GM18519 (cell line): ENCODE measurements at regions not wholly inside any gene's neighbourhood (a gene's known extent, or its start where the extent isn't known, plus 50 kb on each side); places are given as distances from the start of the nearest gene placed in this dataset.
A peak's percentile ranks its signal among the peaks of the same experiment; 100 is the strongest.

Source experiments
- ATAC-seq: cut with Tn5 transposase; IDR thresholded peaks from one replicate; pipeline ENCODE4 v1.9.1; 2021; ENCODE audit warnings: mild to moderate bottlenecking, moderate library complexity; ENCODE audit not compliant: unreplicated experiment, low FRiP score

GRCh38 chr3:137061186-137061585 is 103.4 kb downstream of the IL20RB start:
- no peak for ATAC-seq

GRCh38 chr3:137062250-137062649 is 104.5 kb downstream of the IL20RB start:
- peak; percentile 83 for ATAC-seq

DNA sequence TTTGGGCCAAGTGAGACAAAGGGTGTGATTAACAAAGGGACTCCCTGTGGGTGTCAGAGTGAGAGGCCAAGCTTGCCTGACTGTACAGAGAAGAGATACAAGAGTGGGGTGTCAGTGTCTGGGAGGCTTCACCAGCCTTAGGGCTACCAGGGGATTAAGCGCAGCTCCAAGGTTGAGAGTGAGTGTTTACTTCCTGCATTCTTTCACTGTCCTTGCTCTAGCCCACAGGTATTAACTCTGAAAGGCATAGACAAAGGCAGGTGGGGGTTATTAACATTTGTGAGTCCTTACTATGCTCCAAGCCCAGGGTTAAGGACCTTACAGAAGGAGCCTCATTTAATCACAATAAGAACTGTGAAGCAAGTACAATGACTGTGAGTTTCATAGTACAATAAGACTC is 107.6 kb downstream of the IL20RB start:
- no peak for ATAC-seq

DNA sequence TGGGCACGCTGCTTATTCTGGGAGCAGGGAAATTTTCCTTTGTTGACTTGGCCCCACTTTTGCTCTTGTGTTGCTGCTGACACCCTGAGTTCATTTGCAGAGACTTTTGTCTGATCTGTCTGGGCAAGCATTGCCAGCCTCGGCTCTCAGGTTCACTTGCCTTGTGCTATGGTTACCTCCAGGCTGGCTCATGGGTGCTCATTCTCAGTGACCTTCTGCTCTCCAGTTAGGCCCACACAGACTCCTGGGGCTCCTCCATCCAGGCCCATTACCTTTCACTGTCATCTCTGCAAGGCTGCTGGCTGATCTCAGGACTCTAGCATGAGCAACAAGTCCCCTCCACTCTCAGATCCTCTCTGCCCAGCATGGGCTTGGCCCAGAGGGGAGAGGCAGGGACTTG is 108.3 kb downstream of the IL20RB start:
- no peak for ATAC-seq

- no peak for ATAC-seq
These were observed 113.3 kb downstream of the IL20RB start for GRCh38 chr3:137071104-137071503.

- ATAC-seq: no peak
These were observed 117.2 kb downstream of the IL20RB start for GRCh38 chr3:137075020-137075419.

- no peak for ATAC-seq
These were observed 120.3 kb downstream of the IL20RB start for GRCh38 chr3:137078040-137078439.

DNA sequence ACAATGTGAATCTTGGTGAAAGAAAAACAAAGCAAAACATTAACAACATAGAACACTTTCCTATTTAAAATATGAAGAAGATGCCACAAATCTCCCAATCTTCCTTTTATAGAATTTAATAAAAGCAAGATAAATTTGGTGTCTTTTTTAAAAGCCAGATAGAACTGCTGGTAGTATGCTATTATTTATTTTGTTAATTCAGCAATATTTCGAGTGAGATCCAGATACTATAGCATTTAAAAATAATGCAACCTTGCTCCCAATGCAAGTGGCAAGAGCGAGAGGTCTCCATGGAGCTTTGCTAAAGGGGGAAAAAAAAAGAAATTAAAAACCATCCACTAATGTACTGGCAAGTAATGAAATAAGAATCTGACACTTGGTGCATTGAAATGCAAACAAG is 121.8 kb downstream of the IL20RB start:
- ATAC-seq: no peak

DNA sequence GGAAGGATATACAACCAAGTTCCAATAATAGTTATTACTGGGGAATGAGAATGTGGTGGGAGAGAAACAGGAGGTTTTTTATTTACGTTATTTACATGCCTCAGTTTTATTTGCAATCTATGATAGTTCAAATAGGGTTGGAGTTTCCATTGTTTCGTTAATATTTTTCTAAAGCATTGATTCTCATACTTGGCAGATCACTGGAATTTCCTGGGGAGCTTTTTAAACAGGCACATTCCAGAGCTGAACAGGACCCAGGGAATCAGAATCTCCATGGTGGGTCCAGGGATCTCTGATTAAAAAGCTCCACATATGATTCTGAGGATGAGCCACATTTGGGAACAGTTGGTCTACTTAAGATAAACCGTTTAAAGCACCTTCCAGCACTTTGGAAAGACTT is 123.9 kb downstream of the IL20RB start:
- no peak for ATAC-seq

DNA sequence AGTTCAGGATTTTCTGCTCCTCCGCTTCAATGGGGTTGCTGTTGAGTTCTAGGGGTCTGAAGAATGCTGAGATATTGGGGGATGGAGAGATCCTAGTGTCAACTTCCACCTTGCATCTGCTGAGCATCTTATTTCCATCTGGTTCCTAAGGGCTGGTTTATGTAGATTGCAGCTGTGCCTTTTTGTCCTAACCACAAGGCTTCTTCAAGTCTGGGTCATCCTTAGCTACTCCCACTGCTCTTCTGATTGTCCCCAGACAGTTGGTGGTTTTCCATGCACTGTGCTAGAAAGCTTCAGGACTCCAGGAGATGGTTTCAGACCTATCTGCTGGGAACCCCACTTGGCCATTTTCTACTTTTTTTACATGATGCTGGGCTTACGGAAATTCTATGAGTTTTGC is 125.0 kb downstream of the IL20RB start:
- no peak for ATAC-seq

DNA sequence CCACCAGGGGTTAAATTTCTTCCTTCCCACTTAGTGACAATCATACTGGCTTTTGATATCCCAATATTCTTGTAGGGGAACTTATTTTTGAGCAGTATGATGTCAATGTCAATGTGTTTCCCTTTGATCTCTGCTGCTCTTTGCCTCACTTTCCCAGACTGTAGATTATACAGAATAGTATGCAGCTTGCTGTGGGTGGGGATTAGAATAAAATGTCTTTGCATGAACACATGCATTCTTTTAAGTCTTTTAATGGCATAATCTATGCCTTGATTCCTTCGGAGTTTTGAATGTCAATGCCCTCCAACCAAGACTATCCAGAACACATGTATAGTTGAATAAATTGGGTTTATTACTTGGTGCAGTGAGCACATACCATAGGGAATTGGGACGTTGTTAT is 125.5 kb downstream of the IL20RB start:
- ATAC-seq: no peak

DNA sequence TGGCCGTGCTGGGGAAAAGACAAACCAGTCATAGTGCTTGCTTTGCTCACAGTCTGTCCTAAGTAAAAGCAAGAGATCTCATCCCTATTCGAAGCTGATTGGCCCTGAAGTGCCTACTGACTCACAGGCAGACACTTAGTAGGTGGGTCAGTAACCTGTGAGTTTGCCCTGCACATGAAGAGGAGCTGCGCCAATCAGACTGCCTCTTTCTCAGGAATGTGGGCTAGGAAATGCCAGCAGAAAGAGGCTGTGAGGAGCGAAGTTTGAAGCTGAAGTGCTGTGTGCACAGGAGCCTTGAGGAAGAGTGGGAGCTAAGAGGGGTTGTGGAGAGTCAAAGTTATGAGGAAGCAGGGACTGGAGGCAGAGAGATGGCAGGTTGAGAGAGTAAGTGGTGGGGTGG is 126.8 kb downstream of the IL20RB start:
- ATAC-seq: no peak

GRCh38 chr3:137097386-137097785 is 139.6 kb downstream of the IL20RB start:
- ATAC-seq: no peak

GRCh38 chr3:137097852-137098251 is 140.1 kb downstream of the IL20RB start:
- ATAC-seq: no peak

GRCh38 chr3:137099364-137100219 is 141.8 kb downstream of the IL20RB start:
- no peak for ATAC-seq

- no peak for ATAC-seq
These were observed 142.5 kb downstream of the IL20RB start for GRCh38 chr3:137100326-137100725.

DNA sequence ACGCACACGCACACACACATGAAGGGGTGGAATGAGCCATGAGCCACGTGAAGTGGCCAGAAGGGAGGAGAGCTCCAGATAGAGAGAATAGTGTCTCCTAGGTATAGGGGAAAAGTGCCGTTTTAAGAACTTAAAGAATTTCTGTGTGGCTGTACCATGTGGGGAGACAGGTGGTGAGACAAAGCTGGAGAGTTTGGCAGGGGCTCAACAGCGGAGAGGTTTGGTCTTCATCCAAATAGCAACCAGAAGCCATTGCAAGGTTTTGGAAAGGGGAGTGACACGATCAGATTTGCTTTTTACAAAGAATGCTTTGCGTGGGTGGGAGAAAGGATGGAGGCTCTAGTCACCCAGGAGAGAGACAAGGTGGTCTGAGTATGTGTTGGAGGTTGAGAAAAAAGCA is 146.0 kb downstream of the IL20RB start:
- ATAC-seq: no peak

DNA sequence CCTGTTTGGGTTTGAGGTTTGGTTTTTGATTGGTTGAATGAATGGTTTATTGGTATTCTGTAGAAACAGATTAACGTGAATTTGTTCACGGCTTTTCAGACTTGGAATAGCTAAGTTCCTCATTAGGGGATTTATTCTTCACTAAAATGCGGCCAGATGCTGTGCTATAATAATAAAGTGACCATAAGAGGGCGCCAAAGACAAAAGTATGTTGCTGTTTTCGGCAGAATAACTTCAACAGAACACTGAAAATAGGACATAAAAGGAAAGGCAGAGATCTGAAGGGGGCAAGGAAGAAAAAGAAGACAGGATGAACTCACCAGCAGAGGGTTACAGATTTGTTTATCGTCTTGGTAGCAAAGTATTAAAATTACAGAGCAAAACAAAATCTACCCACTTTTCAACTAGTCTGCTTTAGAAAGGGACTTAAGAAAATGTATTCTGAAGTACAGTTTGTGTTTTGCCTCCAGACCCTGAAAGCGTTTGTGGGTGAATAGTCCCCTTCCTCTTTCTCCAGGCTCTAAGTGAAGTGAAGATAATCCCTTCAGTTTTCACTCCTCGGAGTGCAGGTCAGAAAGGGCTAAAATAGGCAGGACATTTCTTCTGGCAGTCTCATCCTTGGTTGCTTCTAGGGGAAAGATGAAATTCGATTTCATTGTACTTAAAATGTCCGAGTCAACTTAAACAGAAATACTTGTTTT is 147.6 kb downstream of the IL20RB start:
- peak; percentile 57 for ATAC-seq

GRCh38 chr3:137106612-137107240 is 148.9 kb downstream of the IL20RB start:
- ATAC-seq: no peak

- ATAC-seq: no peak
These were observed 151.1 kb downstream of the IL20RB start for GRCh38 chr3:137108699-137109440.
